Activated T-cell treated with anti-CD3 and anti-CD28 coated beads, Interleukin-2, amount 50 U/mL, for 48 hours (primary cell): ENCODE measurements at regions not wholly inside any gene's neighbourhood (a gene's known extent, or its start where the extent isn't known, plus 50 kb on each side); places are given as distances from the start of the nearest gene placed in this dataset.
"Not testable (repeated sequence)": the region's sequence is repeated elsewhere in the genome, so short reads cannot be mapped to it uniquely, and the experiment has no call there.

Experiments
- DNase-seq, 2 experiments: peaks; one replicate each; pipeline ENCODE4 v3.0.0-alpha.2; 2020

DNA sequence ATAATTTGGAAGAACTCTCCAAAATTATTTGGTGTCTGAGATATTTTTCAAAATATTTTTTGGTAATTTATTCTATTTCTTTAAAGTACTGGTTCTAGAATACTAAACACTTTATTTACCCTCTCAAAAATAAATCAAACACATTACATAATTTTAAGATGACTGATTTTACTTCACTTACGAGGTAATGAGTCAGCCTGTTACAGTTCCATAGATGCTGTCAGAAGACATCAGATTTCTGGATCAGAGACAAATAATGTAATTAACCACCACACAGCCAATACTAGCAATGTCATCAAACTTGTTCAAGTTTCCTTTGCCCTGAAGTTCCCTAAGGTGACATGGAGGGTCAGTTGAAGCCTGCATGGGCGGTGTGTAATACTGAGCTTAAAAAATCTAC lies 106.1 kb upstream of the CDH9 start:
- no peak for DNase-seq

DNA sequence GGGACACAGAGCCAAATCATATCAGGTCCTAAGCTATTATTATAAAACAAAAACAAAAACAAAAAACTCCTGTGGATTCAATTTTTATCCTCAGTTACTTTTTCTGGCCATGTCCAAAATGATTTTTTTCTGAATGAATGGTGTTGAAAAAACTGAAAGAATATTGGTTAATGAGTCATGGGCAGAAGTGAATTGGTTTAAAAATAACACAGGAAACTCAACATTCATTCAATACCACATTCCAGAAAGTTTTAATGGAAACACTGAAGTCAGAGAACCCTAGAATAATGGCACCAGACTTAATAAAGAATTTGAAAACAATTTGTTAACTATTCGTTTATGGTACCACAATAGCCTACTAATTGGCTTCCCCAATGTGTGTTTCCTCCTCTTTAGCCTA lies 102.4 kb upstream of the CDH9 start:
- DNase-seq, result no peak

DNA sequence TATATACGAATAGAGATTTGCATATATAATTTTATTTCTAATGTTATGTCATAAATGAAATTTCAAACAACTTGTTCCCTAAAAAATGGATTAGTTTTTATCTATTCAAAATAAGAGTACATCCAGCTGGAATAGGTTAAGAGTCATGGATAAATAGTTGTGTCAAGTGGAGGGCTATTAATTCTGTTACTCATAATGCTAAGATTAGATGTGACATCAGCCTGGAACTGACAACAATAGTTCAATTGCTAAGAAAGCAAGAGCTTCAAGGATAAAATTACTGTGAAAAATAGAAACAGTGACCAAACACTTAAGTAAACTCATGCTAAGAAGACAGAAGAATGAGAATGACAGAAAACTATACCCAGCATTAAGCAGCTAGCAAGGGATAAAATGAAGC lies 92.2 kb upstream of the CDH9 start:
- no peak for DNase-seq

- DNase-seq, result no peak
Measured at GRCh38 chr5:27129926-27130325, 91.5 kb upstream of the CDH9 start.

DNA sequence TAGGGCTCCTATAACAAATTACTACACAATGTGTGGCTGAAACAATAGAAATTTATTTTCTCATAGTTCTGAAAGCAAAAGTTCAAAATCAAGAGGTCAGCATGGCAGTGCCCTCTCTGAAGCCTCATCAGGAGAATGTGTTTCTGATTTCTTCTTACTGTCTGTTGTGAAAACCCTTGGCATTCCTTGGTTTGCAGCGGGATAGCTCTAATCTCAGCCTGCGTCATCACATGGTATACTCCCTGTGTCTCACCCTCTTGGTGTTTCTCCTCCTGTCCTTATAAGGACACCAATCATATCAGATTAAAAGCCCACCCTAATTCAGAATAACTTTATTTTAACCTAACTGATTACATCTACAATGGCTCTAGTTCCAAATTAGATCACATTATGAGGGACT lies 87.5 kb upstream of the CDH9 start:
- DNase-seq, result no peak

- DNase-seq, result no peak
Measured at GRCh38 chr5:27124590-27124989, 86.2 kb upstream of the CDH9 start.

DNA sequence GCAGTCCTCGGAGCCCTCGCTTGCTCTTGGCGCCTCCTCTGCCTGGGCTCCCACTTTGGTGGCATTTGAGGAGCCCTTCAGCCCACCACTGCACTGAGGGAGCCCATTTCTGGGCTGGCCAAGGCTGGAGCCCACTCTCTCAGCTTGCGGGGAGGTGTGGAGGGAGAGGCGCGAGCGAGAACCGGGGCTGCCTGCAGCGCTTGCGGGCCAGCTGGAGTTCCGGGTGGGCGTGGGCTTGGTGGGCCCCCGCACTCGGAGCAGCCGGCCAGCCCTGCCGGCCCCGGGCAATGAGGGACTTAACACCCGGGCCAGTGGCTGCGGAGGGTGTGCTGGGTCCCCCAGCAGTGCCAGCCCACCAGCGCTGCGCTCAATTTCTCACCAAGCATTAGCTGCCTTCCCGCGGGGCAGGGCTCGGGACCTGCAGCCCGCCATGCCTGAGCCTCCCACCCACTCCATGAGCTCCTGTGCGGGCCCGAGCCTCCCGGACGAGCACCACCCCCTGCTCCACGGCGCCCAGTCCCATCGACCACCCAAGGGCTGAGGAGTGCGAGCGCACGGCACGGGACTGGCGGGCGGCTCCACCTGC lies 81.4 kb upstream of the CDH9 start:
- not testable (repeated sequence) for DNase-seq

GRCh38 chr5:27103486-27103885 lies 65.1 kb upstream of the CDH9 start:
- DNase-seq, result no peak

DNA sequence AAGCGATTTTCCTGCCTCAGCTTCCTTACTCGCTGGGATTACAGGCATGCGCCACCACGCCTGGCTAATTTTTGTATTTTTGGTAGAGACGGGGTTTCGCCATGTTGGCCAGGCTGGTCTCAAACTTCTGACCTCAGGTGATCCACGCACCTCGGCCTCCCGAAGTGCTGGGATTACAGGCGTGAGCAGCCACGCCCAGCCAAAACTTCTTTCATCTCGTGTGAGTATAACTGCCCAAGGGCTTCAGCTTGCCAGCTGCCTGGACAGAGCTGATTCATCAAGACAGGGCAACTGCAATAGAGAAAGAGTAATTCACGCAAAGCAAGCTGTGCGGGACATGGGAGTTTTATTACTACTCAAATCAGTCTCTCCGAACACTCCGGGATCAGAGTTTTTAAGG lies 57.4 kb upstream of the CDH9 start:
- not testable (repeated sequence) for DNase-seq

- DNase-seq, result no peak
Measured at GRCh38 chr5:27093279-27093678, 54.9 kb upstream of the CDH9 start.

GRCh38 chr5:27091858-27092257 lies 53.5 kb upstream of the CDH9 start:
- no peak for DNase-seq

DNA sequence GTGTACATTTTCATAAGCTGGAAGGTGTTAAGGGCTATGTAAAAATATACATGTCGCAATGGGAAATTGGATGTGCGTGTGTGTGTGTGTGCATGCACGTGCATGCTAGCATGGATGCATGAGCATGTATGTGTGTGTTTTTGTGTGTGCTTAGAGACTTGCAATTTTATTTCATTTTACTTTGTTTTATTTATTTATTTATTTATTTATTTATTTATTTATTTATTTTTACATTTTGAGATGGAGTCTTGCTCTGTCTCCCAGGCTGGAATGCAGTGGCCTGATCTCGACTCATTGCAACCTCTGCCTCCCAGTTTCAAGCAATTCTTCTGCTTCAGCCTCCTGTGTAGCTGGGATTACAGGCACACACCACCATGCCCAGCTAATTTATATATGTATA lies 50.4 kb upstream of the CDH9 start:
- DNase-seq, result not testable (repeated sequence)
